ENCODE measurements at regions not wholly inside any gene's neighbourhood (a gene's known extent, or its start where the extent isn't known, plus 50 kb on each side); places are given as distances from the start of the nearest gene placed in this dataset.

DNA sequence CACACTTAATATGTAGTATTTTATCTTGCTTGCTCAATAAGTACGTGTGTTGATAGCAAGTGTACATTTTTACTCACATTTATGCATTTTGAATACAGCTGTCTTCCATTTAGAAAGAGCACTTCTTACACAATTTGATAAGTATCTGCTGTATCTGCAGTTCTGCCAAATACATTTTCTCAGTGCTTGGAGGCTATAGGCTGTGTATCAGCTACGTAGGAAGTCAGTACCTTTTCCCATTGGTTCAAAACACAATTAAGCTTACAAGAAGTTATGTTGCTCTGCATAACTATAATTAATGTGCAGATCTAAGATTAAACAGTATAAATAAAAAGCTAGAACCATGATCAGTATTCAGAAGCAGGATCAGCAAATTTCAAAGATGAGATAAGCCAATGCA lies 503.6 kb upstream of the SMIM21 start:
- TF ChIP-seq, protein P1, sequence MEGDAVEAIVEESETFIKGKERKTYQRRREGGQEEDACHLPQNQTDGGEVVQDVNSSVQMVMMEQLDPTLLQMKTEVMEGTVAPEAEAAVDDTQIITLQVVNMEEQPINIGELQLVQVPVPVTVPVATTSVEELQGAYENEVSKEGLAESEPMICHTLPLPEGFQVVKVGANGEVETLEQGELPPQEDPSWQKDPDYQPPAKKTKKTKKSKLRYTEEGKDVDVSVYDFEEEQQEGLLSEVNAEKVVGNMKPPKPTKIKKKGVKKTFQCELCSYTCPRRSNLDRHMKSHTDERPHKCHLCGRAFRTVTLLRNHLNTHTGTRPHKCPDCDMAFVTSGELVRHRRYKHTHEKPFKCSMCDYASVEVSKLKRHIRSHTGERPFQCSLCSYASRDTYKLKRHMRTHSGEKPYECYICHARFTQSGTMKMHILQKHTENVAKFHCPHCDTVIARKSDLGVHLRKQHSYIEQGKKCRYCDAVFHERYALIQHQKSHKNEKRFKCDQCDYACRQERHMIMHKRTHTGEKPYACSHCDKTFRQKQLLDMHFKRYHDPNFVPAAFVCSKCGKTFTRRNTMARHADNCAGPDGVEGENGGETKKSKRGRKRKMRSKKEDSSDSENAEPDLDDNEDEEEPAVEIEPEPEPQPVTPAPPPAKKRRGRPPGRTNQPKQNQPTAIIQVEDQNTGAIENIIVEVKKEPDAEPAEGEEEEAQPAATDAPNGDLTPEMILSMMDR (IDR thresholded peaks at IDR 0.05) = no peak
- no peak for TF ChIP-seq POLR2A (IDR thresholded peaks at IDR 0.05)
